Ovary (tissue), 3 donors: ENCODE measurements at regions not wholly inside any gene's neighbourhood (a gene's known extent, or its start where the extent isn't known, plus 50 kb on each side); places are given as distances from the start of the nearest gene placed in this dataset.

ENCODE experiments used
- CTCF ChIP-seq, 3 donors: fragments of 450-650 bp in 2 of 3; fragments of 200-600 bp in 1 of 3; IDR thresholded peaks; one replicate each; pipeline versions ENCODE4 v1.5.1 to v1.8.0; 2016 to 2022; ENCODE audit warnings: antibody characterized with exemption in 3 of 3, mild to moderate bottlenecking in 1 of 3
- EP300 ChIP-seq: sonication (generic); formaldehyde crosslinking; IDR thresholded peaks from one replicate; pipeline ENCODE4 v1.6.1; 2017; ENCODE audit warnings: antibody characterized with exemption
- POLR2A ChIP-seq: fragments of 450-650 bp; IDR thresholded peaks from one replicate; pipeline ENCODE4 v1.6.1; 2017; ENCODE audit warnings: antibody characterized with exemption, mild to moderate bottlenecking, moderate library complexity
- donor health status: DM: no; HTN: no; CAD: no.

DNA sequence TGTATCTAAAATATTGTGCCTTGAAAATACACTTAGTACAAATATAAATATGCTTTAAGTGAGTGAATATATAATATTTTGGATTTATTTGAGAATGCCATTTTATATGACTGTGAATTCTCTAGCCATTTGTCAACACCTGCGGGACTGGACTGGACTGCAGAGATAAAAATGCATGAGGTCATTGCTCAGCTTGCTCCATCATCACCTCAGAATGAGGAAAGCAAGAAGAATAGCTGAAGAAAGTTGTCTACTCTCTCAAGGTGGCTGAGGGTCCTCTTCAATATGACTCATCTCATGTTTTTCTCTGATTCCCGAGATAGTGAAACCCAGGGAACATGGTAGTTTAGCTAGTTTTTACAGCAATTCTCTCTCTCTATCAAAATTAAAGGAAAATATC, 732.5 kb upstream of the AGA start:
- TF ChIP-seq CTCF (IDR thresholded peaks at IDR 0.05) (no peak), POLR2A (no peak), EP300 (no peak)
